ENCODE measurements at regions not wholly inside any gene's neighbourhood (a gene's known extent, or its start where the extent isn't known, plus 50 kb on each side); places are given as distances from the start of the nearest gene placed in this dataset.

DNA sequence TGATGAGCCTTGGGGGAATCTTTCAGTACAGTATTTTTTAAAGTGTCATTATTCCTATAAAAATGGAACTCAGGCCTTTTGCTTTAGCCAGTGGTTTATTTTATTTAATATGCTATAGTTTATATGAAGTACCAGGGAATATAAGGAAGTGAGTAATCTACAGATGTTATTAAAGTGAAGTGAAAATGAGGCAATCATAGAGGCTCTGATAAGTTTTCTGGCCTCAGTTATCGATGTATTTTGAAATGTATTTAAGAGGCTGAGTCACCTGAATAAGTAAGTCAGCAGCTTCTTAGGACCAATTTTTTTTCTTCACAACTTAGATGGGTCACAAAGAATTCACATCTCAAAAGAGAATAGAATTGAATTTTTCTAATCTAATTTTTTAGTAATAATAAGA lies 829.0 kb downstream of the DNAH5 start:
- peaks cover 10 to 24% of the 10 kb centered on the region in 2 experiments; a peak in 2 of 4 replicates for H3K9me3 ChIP-seq (ENCODE audit: control insufficient read depth in 1 of 2, insufficient read depth in 1 of 2, low read depth in 1 of 2, low read length in 2 of 2)
- ATAC-seq: no peak
- DNase-seq (ENCODE audit: low read depth, low spot score): no peak
- no peak overlapping the region for H3K4me3 ChIP-seq (replicated peaks in 1 of 2; ENCODE audit: low read depth in 1 of 2, low read length in 2 of 2)
- H3K79me2 ChIP-seq (ENCODE audit: insufficient read depth, low read length): no peaks in the 10 kb centered on the region
- H3K9ac ChIP-seq (ENCODE audit: low read length): no peak overlapping the region
- POLR2A ChIA-PET: no interaction called here
- no peaks in the 10 kb centered on the region for H4K20me1 ChIP-seq (ENCODE audit: insufficient read depth)
- TF ChIP-seq FOSL1 (IDR thresholded peaks at IDR 0.05; ENCODE audit: low read depth) (no peak), YY1 (IDR thresholded peaks at IDR 0.05; ENCODE audit: extremely low read depth, insufficient replicate concordance, low read depth, low read length) (no peak), RAD21 (IDR thresholded peaks at IDR 0.05; ENCODE audit: low read depth) (no peak)
- TF ChIP-seq, protein P1, sequence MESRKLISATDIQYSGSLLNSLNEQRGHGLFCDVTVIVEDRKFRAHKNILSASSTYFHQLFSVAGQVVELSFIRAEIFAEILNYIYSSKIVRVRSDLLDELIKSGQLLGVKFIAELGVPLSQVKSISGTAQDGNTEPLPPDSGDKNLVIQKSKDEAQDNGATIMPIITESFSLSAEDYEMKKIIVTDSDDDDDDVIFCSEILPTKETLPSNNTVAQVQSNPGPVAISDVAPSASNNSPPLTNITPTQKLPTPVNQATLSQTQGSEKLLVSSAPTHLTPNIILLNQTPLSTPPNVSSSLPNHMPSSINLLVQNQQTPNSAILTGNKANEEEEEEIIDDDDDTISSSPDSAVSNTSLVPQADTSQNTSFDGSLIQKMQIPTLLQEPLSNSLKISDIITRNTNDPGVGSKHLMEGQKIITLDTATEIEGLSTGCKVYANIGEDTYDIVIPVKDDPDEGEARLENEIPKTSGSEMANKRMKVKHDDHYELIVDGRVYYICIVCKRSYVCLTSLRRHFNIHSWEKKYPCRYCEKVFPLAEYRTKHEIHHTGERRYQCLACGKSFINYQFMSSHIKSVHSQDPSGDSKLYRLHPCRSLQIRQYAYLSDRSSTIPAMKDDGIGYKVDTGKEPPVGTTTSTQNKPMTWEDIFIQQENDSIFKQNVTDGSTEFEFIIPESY (IDR thresholded peaks at IDR 0.05; ENCODE audit: extremely low read depth, insufficient replicate concordance, low read length): no peak
- CTCF ChIA-PET: no interaction called here
- no peaks in the 10 kb centered on the region for H3K9me2 ChIP-seq (ENCODE audit: insufficient read depth)
- intact Hi-C loops (cut with micrococcal nuclease): no loop called here
- no TSS peak for BruUV-seq (replicated peaks)
- RAD21 ChIA-PET (ENCODE audit: low non-redundant PET in 1 of 2, low total read pairs in 2 of 2, uncharacterized antibody in 2 of 2, unreplicated experiment in 2 of 2): no interaction called here
- H3K4me1 ChIP-seq (ENCODE audit: control insufficient read depth in 1 of 2, insufficient read depth in 2 of 2, low read length in 2 of 2): no peaks in the 10 kb centered on the region
- no peak overlapping the region for H3K27ac ChIP-seq (ENCODE audit: low read depth, low read length)
- no peaks in the 10 kb centered on the region for H3K27me3 ChIP-seq (ENCODE audit: insufficient read depth, low read length)
- H3K4me2 ChIP-seq (ENCODE audit: low read length): no peak overlapping the region
- H3K36me3 ChIP-seq (ENCODE audit: control insufficient read depth in 1 of 2, insufficient read depth in 2 of 2, low read length in 2 of 2): no peaks in the 10 kb centered on the region
- H2AFZ ChIP-seq (ENCODE audit: low read depth, low read length, poor library complexity, severe bottlenecking): no peak overlapping the region

DNA sequence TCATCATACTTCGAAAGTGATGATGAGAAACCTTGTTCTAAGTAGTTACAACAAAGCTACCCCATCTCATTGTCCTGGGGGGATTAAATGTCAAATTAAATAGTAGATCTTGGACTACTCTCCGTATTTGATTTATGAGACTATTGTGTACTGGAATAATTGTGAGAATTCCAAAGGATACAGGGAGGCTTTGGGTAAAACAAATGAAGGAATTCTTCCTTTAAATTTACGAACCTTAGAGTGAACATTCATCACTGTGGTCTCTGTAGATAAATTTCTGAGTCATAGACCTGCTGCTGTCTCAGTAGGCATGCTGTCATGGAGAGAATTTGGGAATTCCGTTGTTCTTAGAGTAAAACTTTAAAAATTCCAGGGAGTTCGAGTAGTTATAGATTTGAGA lies 836.2 kb downstream of the DNAH5 start:
- ChIA-PET CTCF (no interaction called here), RAD21 (ENCODE audit: low non-redundant PET in 1 of 2, low total read pairs in 2 of 2, uncharacterized antibody in 2 of 2, unreplicated experiment in 2 of 2) (no interaction called here), POLR2A (no interaction called here)
- Histone ChIP-seq H3K4me3 (replicated peaks in 1 of 2; ENCODE audit: low read depth in 1 of 2, low read length in 2 of 2) (no peak overlapping the region), H3K36me3 (ENCODE audit: control insufficient read depth in 1 of 2, insufficient read depth in 2 of 2, low read length in 2 of 2) (no peaks in the 10 kb centered on the region), H3K4me1 (ENCODE audit: control insufficient read depth in 1 of 2, insufficient read depth in 2 of 2, low read length in 2 of 2) (no peaks in the 10 kb centered on the region), H4K20me1 (ENCODE audit: insufficient read depth) (no peaks in the 10 kb centered on the region), H3K9me2 (ENCODE audit: insufficient read depth) (no peaks in the 10 kb centered on the region), H3K9ac (ENCODE audit: low read length) (no peak overlapping the region), H3K4me2 (ENCODE audit: low read length) (no peak overlapping the region), H3K79me2 (ENCODE audit: insufficient read depth, low read length) (no peaks in the 10 kb centered on the region), H3K27me3 (ENCODE audit: insufficient read depth, low read length) (no peaks in the 10 kb centered on the region), H3K27ac (ENCODE audit: low read depth, low read length) (no peak overlapping the region), H2AFZ (ENCODE audit: low read depth, low read length, poor library complexity, severe bottlenecking) (no peak overlapping the region), H3K9me3 (ENCODE audit: control insufficient read depth in 1 of 2, insufficient read depth in 1 of 2, low read depth in 1 of 2, low read length in 2 of 2) (peaks cover 15 to 23% of the 10 kb centered on the region in 2 experiments; a peak in 2 of 4 replicates)
- ATAC-seq: no peak
- DNase-seq (ENCODE audit: low read depth, low spot score): no peak
- BruUV-seq (replicated peaks): no TSS peak
- intact Hi-C loops (cut with micrococcal nuclease): no loop called here
- no peak for TF ChIP-seq CEBPB (IDR thresholded peaks at IDR 0.05; ENCODE audit: low read depth)
- TF ChIP-seq TCF7L2 (IDR thresholded peaks at IDR 0.05; ENCODE audit: borderline replicate concordance, extremely low read depth, insufficient read depth, insufficient read length): no peak
- TF ChIP-seq, protein P2, sequence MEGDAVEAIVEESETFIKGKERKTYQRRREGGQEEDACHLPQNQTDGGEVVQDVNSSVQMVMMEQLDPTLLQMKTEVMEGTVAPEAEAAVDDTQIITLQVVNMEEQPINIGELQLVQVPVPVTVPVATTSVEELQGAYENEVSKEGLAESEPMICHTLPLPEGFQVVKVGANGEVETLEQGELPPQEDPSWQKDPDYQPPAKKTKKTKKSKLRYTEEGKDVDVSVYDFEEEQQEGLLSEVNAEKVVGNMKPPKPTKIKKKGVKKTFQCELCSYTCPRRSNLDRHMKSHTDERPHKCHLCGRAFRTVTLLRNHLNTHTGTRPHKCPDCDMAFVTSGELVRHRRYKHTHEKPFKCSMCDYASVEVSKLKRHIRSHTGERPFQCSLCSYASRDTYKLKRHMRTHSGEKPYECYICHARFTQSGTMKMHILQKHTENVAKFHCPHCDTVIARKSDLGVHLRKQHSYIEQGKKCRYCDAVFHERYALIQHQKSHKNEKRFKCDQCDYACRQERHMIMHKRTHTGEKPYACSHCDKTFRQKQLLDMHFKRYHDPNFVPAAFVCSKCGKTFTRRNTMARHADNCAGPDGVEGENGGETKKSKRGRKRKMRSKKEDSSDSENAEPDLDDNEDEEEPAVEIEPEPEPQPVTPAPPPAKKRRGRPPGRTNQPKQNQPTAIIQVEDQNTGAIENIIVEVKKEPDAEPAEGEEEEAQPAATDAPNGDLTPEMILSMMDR (IDR thresholded peaks at IDR 0.05 in 2 of 3, conservative IDR thresholded peaks at IDR 0.05 in 1 of 3; ENCODE audit: borderline replicate concordance in 1 of 3, insufficient read depth in 1 of 3, low read depth in 2 of 3, low read length in 2 of 3): no peak

Data from HCT116 (cell line).